Sigmoid colon (tissue), 4 donors: ENCODE measurements at regions not wholly inside any gene's neighbourhood (a gene's known extent, or its start where the extent isn't known, plus 50 kb on each side); places are given as distances from the start of the nearest gene placed in this dataset.

Experiments
- EP300 ChIP-seq, 4 donors: sonication (generic); formaldehyde crosslinking; IDR thresholded peaks; one replicate each; pipeline ENCODE4 v1.6.1; 2017; ENCODE audit warnings: antibody characterized with exemption in 4 of 4
- POLR2A ChIP-seq, 2 donors: fragments of 450-650 bp; IDR thresholded peaks; one replicate each; pipeline ENCODE4 v1.6.1; 2016; ENCODE audit warnings: antibody characterized with exemption in 2 of 2, mild to moderate bottlenecking in 2 of 2, moderate library complexity in 2 of 2
- POLR2AphosphoS5 ChIP-seq, 4 donors: sonication (generic); formaldehyde crosslinking; IDR thresholded peaks; one replicate each; pipeline ENCODE4 v1.6.1; 2017; ENCODE audit warnings: antibody characterized with exemption in 4 of 4
- TF ChIP-seq, protein P1 (sequence below), 4 experiments: fragments of 450-650 bp in 3 of 4; fragments of 200-600 bp in 1 of 4; IDR thresholded peaks; one replicate each; pipeline ENCODE4 v1.5.1; 2016 to 2019; ENCODE audit warnings: antibody characterized with exemption in 4 of 4, mild to moderate bottlenecking in 3 of 4, moderate library complexity in 2 of 4

DNA sequence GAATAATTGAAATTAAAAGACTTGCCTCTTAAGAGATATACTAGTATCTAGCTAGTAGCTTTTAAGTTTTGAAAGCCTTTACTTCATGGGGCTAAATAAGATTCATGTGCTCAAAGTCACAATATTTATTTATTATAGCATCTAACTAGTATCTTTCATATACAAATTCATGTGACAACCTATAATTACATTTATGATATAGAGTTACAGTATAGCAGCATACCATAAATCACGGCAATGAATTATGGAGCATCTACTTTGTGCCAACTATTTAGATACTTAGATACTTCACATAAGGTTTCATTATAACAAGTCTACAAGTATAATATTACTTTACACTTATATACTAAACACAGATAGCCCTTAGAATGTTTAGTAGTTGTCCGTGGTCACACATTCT is 229.4 kb downstream of the TPRG1 start:
- TF ChIP-seq, protein P1, sequence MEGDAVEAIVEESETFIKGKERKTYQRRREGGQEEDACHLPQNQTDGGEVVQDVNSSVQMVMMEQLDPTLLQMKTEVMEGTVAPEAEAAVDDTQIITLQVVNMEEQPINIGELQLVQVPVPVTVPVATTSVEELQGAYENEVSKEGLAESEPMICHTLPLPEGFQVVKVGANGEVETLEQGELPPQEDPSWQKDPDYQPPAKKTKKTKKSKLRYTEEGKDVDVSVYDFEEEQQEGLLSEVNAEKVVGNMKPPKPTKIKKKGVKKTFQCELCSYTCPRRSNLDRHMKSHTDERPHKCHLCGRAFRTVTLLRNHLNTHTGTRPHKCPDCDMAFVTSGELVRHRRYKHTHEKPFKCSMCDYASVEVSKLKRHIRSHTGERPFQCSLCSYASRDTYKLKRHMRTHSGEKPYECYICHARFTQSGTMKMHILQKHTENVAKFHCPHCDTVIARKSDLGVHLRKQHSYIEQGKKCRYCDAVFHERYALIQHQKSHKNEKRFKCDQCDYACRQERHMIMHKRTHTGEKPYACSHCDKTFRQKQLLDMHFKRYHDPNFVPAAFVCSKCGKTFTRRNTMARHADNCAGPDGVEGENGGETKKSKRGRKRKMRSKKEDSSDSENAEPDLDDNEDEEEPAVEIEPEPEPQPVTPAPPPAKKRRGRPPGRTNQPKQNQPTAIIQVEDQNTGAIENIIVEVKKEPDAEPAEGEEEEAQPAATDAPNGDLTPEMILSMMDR (IDR thresholded peaks at IDR 0.05), result no peak
- TF ChIP-seq EP300 (IDR thresholded peaks at IDR 0.05) (no peak), POLR2A (IDR thresholded peaks at IDR 0.05) (no peak), POLR2AphosphoS5 (IDR thresholded peaks at IDR 0.05) (no peak)
